Urothelium cell line (cell line): ENCODE measurements at regions not wholly inside any gene's neighbourhood (a gene's known extent, or its start where the extent isn't known, plus 50 kb on each side); places are given as distances from the start of the nearest gene placed in this dataset.
"Not testable (repeated sequence)": the region's sequence is repeated elsewhere in the genome, so short reads cannot be mapped to it uniquely, and the experiment has no call there.

Experiments used
- DNase-seq: peaks from one replicate; pipeline ENCODE4 v3.0.0; 2011; ENCODE audit warnings: low spot score, mixed read lengths
- FAIRE-seq: peaks from 2 replicates; lab custom pipeline; 2011; peaks lifted over from hg19 to GRCh38; lab: Jason Lieb, UNC

GRCh38 chr2:128502638-128503246 lies 184.1 kb upstream of the HS6ST1 start:
- DNase-seq = no peak
- FAIRE-seq = no peak

GRCh38 chr2:128503399-128504245 lies 185.0 kb upstream of the HS6ST1 start:
- FAIRE-seq (no peak), DNase-seq (no peak)

GRCh38 chr2:128504246-128505149 lies 185.8 kb upstream of the HS6ST1 start:
- DNase-seq (no peak), FAIRE-seq (no peak)

GRCh38 chr2:128505150-128505490 lies 186.5 kb upstream of the HS6ST1 start:
- DNase-seq (no peak), FAIRE-seq (no peak)

GRCh38 chr2:128505575-128506526 lies 187.2 kb upstream of the HS6ST1 start:
- FAIRE-seq = no peak
- no peak for DNase-seq

- no peak for FAIRE-seq
- no peak for DNase-seq
Measured at GRCh38 chr2:128506534-128506933, 187.9 kb upstream of the HS6ST1 start.

GRCh38 chr2:128510701-128511397 lies 192.2 kb upstream of the HS6ST1 start:
- DNase-seq (no peak), FAIRE-seq (no peak)

- DNase-seq = no peak
- no peak for FAIRE-seq
Measured at GRCh38 chr2:128511731-128512378, 193.2 kb upstream of the HS6ST1 start.

- no peak for DNase-seq
- no peak for FAIRE-seq
Measured at GRCh38 chr2:128512379-128513115, 193.9 kb upstream of the HS6ST1 start.

GRCh38 chr2:128513116-128513960 lies 194.7 kb upstream of the HS6ST1 start:
- DNase-seq (no peak), FAIRE-seq (no peak)

- FAIRE-seq = no peak
- no peak for DNase-seq
Measured at GRCh38 chr2:128513961-128514283, 195.3 kb upstream of the HS6ST1 start.

- DNase-seq (no peak), FAIRE-seq (no peak)
Measured at GRCh38 chr2:128514555-128514955, 195.9 kb upstream of the HS6ST1 start.

- FAIRE-seq (no peak), DNase-seq (no peak)
Measured at GRCh38 chr2:128516938-128517337, 198.3 kb upstream of the HS6ST1 start.

- not testable (repeated sequence) for FAIRE-seq, DNase-seq
Measured at GRCh38 chr2:128519028-128519427, 200.4 kb upstream of the HS6ST1 start.

- no peak for FAIRE-seq
- no peak for DNase-seq
Measured at GRCh38 chr2:128519517-128520215, 201.0 kb upstream of the HS6ST1 start.

GRCh38 chr2:128520340-128520739 lies 201.7 kb upstream of the HS6ST1 start:
- DNase-seq = peak; percentile 37
- no peak for FAIRE-seq

- DNase-seq (peak; percentile 71), FAIRE-seq (peak; percentile 46)
Measured at GRCh38 chr2:128520791-128521190, 202.1 kb upstream of the HS6ST1 start.
